Kidney epithelial cell (primary cell): ENCODE measurements at regions not wholly inside any gene's neighbourhood (a gene's known extent, or its start where the extent isn't known, plus 50 kb on each side); places are given as distances from the start of the nearest gene placed in this dataset.

Source experiments
- DNase-seq: peaks from one replicate; pipeline ENCODE4 v3.0.0-alpha.2; 2010; ENCODE audit warnings: low read depth
- H3K27me3 ChIP-seq: 2 replicates; pipeline ENCODE4 v1.6.0; 2011; ENCODE audit warnings: low read length; ENCODE audit not compliant: control insufficient read depth, insufficient read depth
- H3K36me3 ChIP-seq: 2 replicates; pipeline ENCODE4 v1.5.1; 2011; ENCODE audit warnings: low read length; ENCODE audit not compliant: control insufficient read depth, insufficient read depth
- H3K4me3 ChIP-seq: 2 replicates; pipeline ENCODE4 v1.5.1; 2011; ENCODE audit warnings: low read depth, mild to moderate bottlenecking, control low read depth, low read length
- TF ChIP-seq, protein P1 (sequence below): IDR thresholded peaks from 2 replicates; pipeline ENCODE4 v1.5.1; 2011; ENCODE audit warnings: mild to moderate bottlenecking, moderate library complexity, low read length, control low read depth, inconsistent platforms; ENCODE audit not compliant: insufficient read depth, poor library complexity, severe bottlenecking

DNA sequence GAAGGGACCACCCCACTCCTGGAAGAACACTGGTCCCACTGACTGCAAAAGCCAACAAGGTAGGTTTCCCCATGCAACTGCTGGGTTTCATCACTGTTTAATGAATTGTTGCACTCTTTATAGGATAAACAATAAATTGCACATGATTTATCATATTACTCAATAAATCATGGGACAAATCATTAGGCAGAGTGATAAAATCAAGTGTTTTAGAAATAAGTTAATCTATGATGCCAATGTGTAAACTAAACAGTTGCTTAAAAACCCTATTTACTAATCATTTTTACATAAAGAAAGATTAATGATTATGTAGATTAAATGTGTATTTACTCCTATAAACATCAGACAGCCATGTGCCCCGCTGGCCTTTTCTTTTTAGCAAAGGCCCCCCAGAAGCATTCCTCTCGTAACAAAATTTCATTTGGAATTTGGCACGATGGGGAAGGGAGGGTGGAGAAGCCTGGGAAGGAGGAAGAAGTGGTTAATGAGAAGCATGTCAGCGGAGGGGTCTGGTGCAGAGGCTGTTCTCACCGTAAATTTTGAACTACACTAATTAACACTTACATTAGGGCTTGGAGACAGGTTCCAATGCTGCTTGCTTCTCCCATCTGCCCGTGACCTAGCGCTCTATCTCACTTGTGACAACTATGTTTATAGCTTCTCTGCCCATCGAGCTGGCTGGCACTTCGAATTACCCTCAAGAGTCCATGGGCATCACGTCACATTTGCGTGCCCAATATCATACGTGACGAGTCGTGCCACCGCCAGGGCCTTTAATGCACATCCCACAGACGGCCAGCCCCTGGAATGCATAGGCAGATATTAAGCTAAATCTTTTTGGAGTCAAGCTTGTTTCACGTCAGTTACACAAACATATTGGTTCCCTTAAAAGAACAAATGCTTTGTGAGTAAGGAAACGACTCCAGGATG, 357.7 kb upstream of the TSHZ3 start:
- TF ChIP-seq, protein P1, sequence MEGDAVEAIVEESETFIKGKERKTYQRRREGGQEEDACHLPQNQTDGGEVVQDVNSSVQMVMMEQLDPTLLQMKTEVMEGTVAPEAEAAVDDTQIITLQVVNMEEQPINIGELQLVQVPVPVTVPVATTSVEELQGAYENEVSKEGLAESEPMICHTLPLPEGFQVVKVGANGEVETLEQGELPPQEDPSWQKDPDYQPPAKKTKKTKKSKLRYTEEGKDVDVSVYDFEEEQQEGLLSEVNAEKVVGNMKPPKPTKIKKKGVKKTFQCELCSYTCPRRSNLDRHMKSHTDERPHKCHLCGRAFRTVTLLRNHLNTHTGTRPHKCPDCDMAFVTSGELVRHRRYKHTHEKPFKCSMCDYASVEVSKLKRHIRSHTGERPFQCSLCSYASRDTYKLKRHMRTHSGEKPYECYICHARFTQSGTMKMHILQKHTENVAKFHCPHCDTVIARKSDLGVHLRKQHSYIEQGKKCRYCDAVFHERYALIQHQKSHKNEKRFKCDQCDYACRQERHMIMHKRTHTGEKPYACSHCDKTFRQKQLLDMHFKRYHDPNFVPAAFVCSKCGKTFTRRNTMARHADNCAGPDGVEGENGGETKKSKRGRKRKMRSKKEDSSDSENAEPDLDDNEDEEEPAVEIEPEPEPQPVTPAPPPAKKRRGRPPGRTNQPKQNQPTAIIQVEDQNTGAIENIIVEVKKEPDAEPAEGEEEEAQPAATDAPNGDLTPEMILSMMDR = no peak
- Histone ChIP-seq H3K27me3 (no peaks in the 10 kb centered on the region), H3K36me3 (no peaks in the 10 kb centered on the region), H3K4me3 (no peak overlapping the region)
- DNase-seq = no peak

DNA sequence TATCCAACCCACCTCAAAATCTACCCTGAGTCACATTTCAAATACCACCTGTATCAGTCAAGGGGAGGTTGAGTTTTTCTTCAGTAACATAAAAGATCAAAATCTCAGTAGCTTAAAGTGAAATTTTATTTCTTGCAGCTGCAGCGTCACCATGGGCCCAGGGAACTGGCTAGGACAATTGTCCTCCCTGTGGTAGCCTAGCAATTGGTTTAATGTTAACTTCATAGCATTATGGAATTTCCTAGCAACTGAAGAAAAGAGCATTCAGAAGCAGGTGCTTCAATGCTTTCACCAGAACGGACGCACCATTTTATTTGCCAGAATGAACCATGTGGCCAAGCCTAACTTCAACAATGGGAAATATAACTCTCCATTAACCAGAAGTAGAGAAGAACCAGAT, 359.3 kb upstream of the TSHZ3 start:
- Histone ChIP-seq H3K36me3 (no peaks in the 10 kb centered on the region), H3K4me3 (no peak overlapping the region), H3K27me3 (no peaks in the 10 kb centered on the region)
- TF ChIP-seq, protein P1 = no peak
- DNase-seq = no peak

DNA sequence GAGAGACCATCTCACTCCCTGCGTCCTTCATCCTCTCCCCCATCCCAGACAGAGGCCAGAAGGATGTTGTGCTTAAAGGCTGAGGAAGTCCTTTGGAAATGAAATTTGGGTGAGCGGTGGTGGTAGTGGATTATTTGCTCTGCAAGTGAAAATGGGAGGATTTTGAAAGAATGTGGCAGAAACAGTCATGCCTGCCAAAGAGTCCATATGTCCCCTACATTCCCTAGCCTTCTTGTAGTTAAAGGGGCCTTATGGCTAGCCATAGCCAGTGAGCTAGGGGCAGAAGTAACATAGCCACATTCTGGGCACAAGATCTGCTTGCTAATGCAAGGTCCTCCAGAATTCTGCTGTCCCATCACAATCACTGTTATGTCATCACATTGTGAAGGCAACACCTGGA, 360.2 kb upstream of the TSHZ3 start:
- TF ChIP-seq, protein P1 = no peak
- no peaks in the 10 kb centered on the region for H3K27me3 ChIP-seq
- H3K4me3 ChIP-seq = no peak overlapping the region
- H3K36me3 ChIP-seq = no peaks in the 10 kb centered on the region
- DNase-seq = no peak

DNA sequence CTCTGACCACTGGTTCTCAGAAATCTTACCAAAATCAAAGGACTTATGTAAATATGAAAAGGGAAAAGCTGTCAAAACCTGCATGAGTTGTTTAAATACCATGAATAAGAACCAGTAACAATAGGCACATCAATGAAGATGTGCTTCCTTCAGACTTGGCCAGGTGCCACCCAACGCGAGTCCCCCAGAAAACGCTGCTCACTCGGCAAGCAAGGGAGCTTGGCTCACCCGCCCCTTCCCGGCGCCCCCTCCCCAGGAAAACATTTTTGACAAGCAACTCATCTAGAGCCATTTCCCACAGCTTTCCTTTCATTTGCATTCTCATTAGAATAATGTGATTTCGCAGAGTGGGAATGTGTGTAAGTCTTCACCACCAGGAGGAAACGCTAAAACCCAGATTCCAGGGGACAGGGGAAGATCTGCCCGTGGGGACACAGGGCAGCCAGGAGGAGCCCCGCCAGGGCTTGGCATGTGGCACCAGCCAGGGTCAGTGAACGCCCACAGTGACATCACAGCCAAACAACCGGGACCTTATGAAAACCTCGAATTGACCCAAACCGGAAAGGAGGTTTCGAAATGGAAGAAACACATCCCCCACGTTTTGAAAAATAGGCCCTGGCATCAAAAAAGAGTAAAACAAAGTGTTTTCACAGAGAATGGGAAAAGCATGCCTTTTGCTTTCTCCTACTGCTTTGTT, 366.2 kb upstream of the TSHZ3 start:
- DNase-seq = no peak
- H3K36me3 ChIP-seq = no peaks in the 10 kb centered on the region
- TF ChIP-seq, protein P1 = no peak
- no peak overlapping the region for H3K4me3 ChIP-seq
- no peaks in the 10 kb centered on the region for H3K27me3 ChIP-seq

DNA sequence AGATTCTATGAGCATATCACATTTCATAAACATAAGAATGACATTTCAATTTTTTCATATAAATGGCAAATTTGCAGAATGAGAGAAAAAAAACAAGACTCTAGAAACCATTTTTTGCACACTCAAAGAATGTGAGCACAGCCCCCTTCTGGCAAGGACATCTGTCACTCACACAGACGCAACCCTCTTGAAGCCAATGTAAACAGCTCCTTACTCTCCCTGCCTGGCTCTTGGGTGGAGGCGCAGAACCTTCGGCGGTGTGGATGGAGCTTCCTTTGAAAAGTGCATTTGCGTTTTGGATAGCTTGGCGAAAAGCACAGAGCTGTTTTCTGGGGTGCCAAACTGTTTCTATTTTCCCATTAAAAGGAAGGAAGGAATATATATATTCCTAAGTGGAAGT, 367.6 kb upstream of the TSHZ3 start:
- no peaks in the 10 kb centered on the region for H3K36me3 ChIP-seq
- DNase-seq = no peak
- no peak overlapping the region for H3K4me3 ChIP-seq
- TF ChIP-seq, protein P1 = no peak
- no peaks in the 10 kb centered on the region for H3K27me3 ChIP-seq
